GM19455 (cell line): ENCODE measurements at regions not wholly inside any gene's neighbourhood (a gene's known extent, or its start where the extent isn't known, plus 50 kb on each side); places are given as distances from the start of the nearest gene placed in this dataset.

Source experiments
- ATAC-seq: cut with Tn5 transposase; IDR thresholded peaks from one replicate; pipeline ENCODE4 v1.9.1; 2021; ENCODE audit not compliant: unreplicated experiment

GRCh38 chr6:22082218-22082617 lies 214.6 kb downstream of the PRL start:
- no peak for ATAC-seq

DNA sequence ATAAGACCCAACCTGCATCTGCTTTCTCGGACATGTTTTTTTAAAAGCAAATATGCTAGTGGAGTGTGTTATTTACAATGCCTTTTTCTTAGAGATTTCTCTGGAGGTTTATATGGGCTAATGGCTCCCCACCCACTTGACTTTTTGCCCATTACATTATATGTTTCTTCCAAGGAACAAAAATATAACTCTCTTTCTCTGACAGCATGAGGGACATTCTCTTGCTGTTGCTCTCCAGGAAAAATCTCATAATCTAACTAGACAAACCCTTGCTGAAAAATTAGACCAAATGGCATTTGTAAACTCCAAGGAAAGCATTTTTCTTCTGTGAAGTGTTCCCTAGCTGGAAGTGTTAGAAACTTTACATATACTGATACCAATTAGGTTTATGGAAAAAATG lies 213.7 kb downstream of the PRL start:
- ATAC-seq, result no peak

- no peak for ATAC-seq
Observed at GRCh38 chr6:22087960-22088706, 208.7 kb downstream of the PRL start.

DNA sequence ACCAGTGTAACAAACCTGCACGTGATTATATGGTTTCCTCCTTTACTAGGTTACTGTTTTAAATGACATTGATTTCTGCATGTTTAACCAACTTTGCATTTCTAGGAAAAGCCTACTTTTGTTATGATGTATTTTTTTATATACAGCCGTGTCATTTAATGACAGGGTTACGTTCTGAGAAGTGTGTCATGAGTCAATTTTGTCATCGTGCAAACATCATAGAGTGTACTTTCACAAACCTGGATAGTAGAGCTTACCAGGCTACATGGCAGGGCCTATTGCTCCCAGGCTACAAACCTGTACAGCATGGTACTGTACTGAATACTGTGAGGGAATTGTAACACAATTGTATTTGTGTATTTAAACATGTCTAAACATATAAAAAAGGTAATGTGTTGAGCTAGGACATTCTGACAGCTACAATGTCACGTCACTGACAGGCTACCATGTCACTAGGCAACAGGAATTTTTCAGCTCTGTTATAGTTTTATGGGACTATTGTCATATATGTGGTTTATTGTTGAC lies 205.3 kb downstream of the PRL start:
- ATAC-seq, result no peak

DNA sequence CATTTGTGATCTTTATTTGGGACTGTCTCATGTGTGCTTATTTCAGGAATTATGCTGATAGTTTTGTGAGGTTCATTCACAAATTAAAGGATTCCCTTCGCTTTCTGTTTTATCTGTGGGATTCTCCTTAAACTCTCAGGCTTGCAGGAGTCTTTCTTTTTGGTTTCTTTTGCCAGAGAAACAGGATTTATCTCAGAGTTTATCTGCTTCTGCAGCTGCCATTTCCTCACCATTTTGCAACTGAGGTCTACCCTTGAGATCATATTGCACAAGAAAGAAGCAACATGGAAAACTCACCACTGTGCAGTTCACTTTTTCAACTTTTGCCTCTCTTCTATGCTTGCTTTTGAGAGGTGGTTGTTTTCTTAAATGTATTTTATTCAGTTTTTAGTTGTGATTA lies 201.0 kb downstream of the PRL start:
- ATAC-seq, result no peak

DNA sequence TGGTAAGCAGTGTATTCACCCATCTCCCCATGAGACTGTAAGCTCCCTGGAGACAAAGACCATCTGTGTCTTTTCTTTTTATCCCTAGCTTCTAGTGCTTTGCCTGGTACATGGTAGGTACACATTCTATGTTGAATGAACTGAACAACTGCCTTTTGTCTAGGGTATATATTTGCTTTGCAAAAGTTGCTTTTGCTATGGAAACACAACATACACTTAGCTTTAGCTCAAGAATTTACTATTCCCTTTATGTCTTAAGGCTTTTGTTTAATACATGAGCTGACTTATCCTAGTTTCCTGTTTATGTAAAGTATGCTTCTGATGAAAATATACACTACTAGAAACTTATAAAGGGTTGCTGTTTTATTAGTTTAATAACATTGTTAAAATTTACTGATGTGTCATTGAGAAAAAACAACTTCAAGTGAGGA lies 198.2 kb downstream of the PRL start:
- ATAC-seq, result no peak

DNA sequence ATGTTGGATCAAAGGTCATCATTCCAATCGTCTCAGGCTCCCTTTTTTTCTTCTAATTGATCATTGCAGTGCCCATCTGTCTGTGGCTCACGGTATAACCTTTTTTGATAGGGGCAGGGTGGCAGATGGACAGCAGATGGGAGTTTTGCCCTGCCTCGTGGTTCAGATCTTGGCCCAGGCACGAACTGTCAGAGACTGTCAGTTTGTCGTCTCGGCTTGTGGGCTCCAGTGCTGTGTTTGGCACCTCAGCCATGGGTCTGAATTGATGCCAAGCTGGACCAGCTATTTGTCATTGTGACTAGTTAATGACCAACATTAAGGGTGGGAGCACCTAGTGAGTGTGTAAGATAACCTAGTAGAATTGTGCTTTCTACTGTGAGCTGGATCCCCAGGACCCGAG lies 197.6 kb downstream of the PRL start:
- ATAC-seq, result no peak

- ATAC-seq, result no peak
Observed at GRCh38 chr6:22099923-22100322, 196.9 kb downstream of the PRL start.

DNA sequence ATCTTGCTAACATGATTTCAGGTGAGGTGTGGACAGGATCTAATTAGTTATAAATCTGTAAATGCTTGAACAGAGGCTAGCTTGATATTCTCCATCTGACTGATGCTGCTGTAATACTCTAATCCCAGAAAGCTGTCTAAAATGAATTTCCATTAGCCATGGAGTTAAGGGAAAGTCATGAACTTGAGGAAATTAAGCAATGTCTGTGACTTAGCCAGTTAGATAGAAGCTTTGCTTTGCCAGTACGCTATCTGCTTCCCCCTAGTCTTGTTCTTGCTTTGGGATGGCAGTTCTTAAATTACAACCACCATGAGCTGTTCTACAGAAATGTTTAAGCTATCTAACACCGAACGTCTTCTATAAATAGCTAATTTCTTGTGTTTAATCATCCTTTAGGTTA lies 195.7 kb downstream of the PRL start:
- ATAC-seq, result no peak

DNA sequence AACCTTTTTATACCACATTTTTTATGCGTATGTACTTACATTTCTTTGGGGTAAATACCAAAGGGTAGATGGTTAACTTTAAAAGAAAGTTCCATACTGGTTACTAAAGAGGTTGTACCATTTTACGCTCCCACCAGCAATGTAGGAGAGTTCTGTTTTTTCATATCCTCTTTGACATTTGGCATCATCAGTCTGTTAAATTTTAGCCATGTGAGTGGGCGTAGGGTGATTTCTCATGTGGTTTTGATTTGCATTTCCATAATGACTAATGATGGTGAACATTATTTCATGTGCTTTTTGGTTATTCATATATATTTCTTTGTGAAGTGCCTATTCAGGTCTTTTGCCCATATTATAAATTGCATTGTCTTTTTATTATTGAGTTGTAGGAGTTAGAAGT lies 194.2 kb downstream of the PRL start:
- ATAC-seq, result no peak

GRCh38 chr6:22106451-22106850 lies 190.4 kb downstream of the PRL start:
- ATAC-seq, result no peak

GRCh38 chr6:22106961-22107360 lies 189.9 kb downstream of the PRL start:
- no peak for ATAC-seq

GRCh38 chr6:22108199-22108598 lies 188.6 kb downstream of the PRL start:
- no peak for ATAC-seq

DNA sequence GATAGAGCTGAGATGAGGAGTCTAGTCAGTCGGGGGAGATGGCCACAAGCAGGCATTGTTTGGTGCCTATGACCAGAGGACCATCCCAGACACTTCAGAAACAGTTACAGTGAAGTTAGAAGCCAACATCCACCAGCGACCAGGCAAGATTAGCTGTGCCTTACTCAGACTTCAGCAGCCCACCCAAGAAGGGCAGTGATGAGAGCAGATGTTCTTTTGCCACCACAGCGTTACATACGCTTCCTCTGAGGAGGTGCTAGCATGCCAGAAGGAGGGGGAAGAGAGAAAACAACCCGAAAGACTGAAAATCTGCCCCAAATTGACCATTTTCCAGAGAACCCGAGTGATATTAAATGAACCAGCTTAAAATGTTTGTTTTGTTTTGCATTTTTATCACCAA lies 186.8 kb downstream of the PRL start:
- ATAC-seq, result no peak

DNA sequence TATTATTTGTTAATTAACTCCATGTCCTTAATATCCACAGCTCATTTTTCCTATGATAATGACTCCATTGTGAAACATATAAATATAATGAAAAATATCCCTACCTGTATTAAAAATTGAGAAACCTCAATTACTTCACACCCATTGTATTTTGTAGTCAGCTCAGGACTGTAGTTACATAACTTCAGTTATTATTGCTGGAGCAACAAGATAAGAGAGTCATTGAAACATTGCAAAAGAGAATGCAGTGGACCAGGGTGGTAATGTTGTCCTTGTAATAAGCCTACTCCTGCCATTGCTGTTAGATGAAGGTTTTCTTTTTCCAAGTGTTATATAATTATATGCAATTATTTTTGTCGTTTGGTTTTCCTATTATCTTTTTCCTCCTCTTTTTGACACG lies 184.4 kb downstream of the PRL start:
- no peak for ATAC-seq

DNA sequence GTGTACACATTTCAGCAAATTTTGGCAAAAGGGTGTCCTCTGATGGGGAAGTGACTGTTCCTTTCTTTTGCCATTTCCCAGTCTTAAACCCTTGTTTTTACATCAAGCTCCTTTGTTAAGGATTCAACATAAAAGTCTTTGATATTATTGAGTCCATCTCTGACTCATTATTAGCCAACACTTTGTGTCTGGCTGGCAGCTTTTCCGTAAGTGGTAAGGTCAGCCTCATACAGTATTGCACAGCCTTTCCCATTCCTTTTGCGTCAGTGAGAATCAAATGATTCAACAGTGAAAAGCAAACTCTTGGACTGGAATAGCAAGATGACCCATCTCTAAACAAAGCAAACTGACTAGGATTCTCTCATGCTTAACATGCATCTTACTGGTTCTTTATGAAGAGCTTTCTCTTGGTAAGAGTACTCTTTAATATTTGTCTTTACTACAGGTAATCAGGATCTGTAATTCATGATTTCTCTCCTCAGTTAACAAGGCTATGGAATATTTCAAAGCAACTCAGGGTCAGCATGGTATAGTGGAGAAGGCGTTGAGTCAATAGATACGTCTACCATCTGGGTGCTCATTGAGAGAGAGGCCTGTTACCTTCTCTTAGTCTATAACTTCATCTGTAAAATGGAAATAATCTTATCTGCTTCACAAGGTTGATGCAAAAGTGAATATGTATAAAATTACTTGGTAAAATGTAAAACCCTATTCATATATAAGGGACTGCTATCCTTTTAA lies 183.6 kb downstream of the PRL start:
- ATAC-seq, result no peak

GRCh38 chr6:22115559-22115958 lies 181.3 kb downstream of the PRL start:
- ATAC-seq, result no peak

DNA sequence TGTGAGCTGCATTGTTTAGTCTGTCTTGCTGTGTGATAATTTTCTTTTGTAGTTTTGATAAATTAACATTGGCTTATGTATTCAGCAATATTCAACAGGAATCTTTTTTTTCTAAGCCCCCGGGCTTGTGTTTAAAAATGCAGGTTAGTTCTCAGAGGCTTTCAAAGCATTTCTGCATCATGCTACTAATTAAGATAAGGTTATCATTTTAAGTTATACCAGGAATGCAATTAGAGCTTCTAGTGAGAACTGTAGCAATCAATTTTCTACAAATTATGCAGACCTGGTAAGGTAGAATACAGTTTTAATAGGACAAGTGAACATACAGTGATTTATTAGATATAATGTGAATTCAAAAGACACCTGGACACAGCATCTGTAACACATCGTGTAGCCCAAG lies 179.2 kb downstream of the PRL start:
- no peak for ATAC-seq

DNA sequence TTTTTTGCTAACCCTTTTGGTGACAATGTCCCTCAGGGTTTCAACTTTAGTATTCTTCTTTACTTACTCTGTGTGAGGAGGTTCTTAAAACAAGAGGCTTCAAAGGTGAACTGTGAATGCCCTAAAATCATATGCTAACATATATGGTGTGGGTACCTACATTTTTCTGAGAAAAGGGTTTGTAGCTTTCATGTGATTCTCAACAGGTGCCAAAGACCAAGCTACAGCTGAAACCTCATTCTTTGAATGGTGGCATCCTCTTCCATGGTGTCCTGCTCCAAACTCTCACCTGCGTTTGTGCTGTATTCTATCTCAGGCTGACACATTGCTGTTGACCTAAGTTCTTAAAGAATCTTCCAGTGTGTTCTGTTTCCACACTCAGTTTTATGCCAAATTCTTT lies 177.3 kb downstream of the PRL start:
- ATAC-seq, result no peak

GRCh38 chr6:22124756-22125155 lies 172.1 kb downstream of the PRL start:
- no peak for ATAC-seq

GRCh38 chr6:22126910-22127309 lies 169.9 kb downstream of the PRL start:
- no peak for ATAC-seq

- ATAC-seq, result no peak
Observed at GRCh38 chr6:22129751-22130150, 167.1 kb downstream of the PRL start.
